GM21515 (cell line): ENCODE measurements at regions not wholly inside any gene's neighbourhood (a gene's known extent, or its start where the extent isn't known, plus 50 kb on each side); places are given as distances from the start of the nearest gene placed in this dataset.

Source experiments
- ATAC-seq: cut with Tn5 transposase; IDR thresholded peaks from one replicate; pipeline ENCODE4 v1.9.1; 2021; ENCODE audit not compliant: unreplicated experiment

DNA sequence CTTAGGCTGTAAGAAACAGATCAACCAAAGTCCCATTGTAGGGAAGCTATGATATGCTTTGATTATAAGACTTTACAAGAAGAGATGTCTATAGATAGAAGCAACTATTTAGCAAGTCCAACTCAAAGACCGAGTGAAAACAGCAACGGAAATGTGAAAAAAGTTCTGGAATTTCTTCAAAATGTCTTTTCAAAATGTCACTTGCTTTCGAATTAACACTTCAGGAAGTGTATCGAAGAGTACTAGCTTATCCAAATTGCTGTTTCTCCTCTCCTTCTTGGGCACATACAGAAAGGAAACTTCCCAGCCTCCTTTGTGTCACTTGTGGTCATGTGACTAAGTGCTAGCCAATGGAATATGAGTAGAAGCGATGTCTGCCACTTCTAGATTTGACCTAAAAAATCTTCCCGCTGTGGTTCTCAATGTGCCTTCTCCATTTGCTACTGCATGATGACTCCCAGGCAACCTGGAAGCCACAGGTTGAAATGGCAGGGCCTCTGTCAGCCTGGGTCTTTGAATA, 89.9 kb downstream of the TSEN15 start:
- no peak for ATAC-seq

DNA sequence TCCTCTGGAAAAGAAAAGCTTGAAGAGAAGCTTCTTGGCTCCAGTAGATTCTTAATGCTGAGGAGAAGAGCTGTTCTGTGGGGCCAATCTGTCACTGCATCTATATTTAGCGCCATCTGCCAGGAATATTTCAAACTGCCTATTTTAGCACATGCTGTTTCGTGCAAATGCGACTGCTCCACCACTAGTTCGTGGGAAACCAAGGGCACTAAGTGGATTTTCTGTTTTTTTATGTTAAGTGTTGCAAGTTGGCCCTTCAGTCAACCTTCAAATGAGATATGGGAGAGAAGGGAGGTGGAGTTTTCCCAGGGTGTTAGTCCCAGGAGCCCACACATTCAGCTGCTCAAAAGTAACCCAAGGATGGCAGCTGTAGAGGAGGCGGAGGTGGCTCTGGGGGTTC, 91.9 kb downstream of the TSEN15 start:
- no peak for ATAC-seq

DNA sequence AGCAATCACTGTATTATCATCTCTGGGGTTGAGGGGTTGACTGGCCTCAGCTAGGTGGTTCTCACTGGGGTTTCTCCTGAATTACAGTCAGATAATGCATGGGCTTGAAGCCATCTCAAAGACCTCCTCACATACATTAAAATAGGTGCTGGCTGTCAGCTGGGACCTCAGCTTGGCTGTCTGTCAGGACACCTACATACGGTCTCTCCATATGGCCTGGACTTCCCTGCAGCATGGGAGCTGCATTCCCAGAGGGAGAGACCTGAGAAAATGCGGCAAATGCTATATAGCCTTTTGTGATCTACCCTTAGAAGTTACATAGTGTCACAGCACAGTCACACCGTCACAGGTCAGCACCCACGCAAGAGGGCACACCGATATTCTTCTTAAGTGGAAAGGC, 93.6 kb downstream of the TSEN15 start:
- ATAC-seq, result no peak

DNA sequence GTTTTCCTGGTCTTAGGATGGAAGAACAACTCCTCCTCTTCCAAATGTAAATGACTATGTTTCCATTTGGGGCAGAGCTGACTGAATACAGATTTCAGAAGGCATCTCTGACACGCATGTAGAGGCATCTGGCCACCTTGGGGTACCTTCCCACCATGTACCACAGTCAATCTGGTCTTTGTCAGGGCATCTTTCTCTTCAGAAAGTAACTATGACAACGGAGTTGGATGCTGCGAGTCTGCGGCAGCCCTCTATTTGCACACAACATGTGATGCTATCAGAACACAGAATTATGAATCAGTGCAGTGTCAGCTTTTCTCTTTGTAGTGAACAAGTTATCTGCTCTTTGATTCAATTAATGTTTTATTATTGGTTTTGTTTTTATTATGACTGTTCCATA, 94.7 kb downstream of the TSEN15 start:
- no peak for ATAC-seq

DNA sequence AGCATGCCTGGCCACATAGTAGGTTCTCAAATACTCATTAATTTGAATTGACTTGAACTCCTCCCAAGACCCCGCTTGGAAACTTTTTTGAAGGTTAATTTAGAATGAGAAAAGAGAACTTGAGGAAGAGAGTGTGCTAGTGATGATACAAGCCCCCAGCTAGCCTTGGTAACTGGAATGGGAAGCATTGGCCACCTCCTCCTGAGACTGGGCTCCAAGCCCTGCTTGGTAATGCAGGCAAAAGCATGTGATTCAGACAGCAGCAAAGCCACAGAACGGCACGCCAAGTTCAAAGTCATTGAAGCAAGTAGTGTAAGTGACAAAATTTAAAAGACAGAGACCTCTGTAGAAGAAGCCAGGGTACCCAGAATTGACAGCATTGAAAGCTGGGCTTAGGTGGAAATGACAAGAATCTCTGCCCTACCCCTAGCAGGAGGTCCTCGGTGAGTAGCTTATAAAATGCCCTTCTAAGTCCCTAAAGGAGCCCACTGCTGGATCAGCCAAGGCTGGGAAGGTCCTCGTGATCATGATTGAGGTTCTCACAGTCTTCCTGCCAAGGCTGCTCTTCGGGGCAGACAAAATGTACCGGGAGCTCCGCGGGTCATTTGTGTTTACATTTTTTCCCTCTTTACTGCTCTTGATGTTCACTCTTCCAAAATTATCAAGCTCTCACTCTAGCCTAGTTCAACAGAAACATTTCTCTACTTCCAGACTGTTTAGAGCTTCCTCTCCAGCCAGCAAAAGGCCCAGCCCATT, 99.4 kb downstream of the TSEN15 start:
- no peak for ATAC-seq

DNA sequence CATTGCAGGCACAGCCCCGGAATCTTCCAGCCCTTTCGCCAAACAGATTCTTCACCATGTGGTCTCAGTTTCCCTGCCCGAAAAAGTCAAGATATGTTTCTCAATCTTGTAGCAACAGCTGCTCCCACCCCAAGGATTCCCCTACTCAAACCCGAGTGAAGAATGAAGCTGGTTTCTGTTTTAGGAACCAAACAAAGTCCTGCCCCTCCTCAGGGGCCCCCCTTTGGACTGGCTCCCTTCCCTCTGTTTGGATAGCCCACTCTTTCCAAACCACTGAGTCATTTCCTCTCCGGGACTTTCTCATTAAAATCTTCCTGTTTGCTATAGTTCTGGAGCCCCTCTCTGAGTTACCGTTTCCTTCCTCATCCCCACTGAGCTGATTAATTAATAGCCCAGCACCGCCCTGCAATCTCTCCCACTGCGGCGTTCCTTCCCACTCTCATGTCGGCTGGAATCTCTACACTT, 100.9 kb downstream of the TSEN15 start:
- no peak for ATAC-seq

DNA sequence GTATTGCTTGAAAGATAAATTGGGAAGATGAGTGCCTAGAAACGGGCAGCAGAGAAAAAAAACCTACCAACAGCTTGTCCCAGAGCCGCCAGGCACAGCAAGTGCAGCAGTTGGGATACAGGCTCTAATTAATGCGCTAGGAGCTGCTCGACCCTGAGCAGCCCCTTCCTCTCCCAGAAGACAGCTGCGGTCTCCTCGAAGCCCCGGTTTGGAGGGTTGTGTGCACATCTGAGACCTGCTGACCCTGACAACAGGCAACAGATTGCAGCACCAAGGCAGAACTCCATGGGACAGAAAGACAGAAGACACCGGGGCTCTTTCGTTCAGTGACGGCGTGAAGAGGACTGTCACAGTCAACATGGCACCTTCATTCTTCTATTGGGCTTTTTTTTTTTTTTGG, 101.4 kb downstream of the TSEN15 start:
- ATAC-seq, result no peak

DNA sequence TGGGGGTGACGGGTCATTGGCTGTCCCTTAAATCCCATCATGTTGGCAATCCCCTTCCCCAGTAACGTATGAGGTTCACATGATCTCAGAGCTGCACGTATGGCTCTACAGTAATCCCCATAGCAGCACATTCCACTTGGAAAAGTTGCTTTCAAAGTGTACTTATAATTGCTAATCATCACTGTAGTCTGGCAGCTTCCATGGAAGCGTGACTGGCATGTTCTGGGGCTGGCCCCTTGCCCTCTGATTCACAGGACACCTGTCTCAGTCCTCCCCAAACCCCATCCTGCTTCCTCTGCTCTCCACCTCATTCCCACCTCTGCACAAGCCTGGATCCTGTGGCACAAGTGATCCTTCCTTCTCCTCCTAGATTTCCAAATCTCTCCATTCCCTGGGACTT, 102.2 kb downstream of the TSEN15 start:
- no peak for ATAC-seq

DNA sequence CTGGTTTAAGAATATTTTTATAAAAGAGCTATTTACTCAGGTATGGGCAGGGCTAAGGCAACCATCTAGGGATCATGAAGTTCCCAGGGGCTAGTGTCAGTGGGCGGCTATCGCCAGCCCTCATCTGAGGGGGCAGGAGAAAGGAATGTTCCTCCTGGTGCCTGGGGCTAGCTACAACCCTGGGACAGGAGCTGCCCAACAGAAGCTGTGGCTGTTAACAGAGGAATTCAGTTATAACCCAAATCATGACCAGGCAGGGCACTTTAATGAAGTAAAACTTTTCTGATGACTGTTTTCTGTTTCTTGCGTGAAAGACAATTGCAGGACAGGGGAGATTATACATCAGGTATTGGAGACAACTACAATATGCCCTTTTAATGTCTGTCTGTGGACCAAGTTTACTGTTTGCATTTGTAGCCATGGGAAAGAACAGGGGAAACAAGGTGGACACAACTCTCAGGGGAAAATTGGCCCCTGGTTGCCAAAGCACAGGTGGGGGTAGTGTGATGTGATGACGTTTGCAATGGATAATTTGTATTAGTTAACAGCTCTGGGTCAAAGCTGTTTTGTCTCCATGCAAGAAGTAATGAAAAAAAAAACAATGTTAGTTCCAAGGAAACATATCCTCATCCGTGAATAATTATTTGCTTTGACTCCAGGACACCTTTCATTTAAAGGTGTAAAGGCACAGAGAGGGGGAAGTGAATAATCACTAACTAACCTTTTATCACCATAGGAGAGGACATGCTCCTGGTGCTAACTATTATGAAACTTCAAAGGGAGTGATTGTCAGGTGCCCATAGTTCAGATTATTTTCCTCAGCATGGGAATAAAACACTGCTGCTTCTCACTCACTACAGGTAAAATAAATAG, 105.2 kb downstream of the TSEN15 start:
- no peak for ATAC-seq

DNA sequence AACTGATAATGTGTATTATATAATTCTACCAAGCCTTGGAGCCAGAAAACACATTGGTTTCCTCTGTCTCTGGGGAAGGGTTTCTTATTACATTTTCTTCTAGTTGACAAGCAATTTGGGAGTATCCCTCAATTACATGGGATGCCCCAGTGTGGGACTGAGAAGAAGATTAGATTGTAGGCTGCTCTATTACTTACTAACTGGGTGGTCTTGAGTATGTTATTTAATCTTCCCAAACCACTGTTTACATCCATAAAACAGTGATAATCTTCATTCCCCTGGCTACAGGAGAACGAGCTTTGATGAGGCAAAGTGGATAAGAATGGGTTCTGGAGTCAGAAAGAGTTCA, 105.8 kb downstream of the TSEN15 start:
- no peak for ATAC-seq

DNA sequence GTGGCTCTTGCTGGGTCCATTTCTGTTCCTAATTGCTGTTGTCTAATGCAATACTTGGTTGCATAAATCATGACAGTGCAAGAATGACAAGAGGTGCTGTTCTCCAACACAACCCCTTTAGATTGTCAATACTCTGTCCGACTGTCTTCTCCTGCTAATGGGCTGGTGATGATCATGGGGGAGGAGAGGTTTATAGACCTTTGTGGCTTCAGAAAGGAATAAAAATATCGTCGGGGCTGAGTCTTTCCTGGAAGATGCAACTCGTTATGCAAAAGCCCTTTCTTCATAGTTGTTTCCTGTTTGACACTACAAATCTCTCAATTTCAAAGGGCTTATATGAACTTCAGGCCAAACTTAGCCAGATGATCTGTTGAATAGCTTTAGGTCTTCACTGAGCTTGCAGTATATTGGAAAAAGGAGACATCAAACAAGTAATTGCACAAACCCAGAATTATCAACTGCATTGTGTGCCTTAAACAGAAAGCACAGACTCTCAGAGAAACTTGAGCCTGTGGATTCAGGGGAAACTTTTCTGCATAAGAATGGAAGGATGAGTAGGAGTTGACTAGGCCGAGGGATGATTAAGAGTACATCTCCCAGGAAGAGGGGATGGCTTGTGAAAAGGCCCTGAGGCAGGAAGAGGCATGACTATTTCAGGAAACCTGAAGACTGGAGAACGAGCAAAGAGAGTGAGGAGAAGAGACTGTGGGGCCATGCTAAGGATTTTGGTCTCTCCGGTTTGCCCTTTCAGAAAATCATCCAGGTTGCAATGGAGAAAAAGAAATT, 107.6 kb downstream of the TSEN15 start:
- no peak for ATAC-seq

DNA sequence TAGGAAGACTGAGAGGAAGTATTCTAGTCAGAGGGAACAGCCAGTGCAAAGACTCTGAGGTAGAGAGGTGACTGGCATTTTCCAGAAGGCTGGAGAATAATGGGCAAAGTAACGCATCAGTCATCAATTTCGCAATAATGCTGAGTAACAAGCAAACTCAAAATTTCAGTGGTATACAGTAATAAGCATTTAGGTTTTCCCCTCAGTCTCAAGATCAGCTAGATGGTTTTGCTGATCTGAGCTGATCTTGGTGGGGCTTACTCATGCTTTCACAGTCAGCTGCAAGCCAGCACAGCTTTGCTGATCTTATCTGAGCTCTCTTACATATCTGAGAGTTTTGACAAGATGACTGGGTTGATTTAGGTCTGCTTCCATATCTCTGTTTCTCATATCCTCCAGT, 108.7 kb downstream of the TSEN15 start:
- ATAC-seq, result no peak

DNA sequence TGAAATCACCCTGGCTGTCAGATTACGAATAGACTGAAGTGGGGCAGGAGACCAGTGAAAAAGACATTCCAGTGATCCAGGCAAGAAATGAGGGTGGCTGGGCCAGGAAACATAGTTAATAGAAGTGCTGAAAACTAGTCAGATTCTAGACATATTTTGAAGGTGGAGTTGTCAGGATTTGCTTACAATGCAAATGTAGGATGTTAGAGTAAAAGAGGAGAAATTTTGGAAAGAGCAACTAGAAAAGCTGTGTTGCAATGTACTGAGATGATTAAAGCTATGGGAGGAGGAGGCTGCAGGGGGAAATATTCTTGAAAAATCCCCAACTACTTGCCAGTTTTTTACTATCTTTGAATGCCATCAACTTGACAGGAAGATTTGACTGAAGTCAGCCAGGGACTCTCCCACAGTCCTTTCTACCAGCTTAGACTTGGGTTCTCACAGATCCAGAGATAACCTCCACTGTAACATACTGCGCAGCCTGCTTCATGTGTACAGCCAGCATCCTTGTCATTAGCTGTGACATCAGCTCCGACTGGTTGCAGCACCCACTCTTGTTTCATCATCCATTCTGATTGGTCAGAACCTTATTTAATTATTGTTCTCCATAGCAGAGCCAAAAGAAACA, 109.7 kb downstream of the TSEN15 start:
- ATAC-seq, result no peak

DNA sequence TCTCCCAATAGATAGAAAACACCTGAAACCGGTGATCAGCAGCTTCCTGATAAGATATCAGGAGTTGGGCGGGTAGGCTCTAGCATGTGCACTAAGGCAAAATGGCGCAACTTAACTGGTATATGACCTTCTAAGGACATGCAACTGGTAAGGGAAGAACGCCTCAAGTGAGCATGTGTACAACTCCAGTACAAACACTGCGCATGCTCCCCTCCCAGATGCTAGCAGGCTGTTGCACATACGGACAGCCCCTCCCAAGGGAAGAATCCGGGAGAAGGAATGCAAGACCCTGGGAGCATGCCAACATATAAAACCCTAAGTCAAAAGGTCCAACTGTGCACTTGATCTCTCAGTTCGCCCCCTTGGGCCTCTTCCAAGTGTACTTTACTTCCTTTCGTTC, 110.8 kb downstream of the TSEN15 start:
- ATAC-seq, result no peak

DNA sequence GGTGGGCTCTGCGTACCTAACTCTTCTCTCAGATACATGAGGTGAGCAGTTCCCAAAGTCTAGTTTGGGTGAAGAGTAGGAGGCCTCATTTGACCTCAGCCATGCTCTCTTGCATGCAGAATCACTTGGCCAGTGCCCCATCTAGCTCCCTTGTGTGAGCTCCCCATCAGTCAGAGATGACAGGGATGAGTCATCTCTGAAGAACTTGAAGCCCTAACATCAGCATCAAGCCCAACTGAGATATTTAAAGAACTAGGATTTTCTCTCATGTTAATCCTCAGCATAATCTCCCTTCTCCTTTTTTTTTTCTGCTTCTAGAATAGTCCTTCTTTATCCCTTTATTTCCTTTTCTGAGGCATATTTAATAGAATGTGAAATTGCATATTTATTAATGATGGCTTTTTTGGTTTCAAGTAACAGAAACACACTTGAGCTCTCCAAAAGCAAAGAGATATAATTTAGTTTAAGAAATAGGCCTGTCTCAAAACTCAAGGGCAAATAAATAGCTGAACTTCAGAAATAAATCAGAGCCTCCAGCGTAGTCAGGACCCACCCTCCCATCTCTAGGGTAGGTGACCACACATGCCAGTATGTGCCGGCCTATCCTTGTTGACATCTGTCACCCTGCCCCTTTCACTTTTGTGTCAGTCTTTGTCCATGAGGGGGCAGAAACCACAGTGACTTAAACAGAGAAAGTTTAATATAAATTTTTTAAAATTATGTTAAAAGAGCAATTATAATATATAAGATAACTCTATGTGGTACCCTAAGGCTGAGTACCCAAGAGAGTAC, 112.3 kb downstream of the TSEN15 start:
- ATAC-seq, result peak; percentile 87

DNA sequence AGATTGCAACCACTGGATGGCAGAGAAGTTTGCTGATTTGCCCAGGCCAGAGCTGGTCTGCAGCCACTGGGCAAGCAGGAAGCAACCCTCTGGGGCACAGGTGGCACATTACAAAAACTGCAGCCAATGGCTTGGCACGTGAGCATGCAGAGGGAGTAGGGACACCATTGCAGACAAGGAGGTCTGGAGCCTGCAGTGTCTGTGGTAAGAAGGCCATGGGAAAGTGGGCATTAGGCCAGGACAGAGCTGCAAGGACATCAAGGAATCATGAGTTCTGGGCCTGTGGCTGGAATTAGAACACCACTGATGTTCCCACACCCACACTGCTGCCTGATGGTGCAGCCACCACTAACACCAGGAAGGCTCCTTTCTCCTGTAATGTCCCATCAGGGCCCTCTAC, 113.0 kb downstream of the TSEN15 start:
- no peak for ATAC-seq

DNA sequence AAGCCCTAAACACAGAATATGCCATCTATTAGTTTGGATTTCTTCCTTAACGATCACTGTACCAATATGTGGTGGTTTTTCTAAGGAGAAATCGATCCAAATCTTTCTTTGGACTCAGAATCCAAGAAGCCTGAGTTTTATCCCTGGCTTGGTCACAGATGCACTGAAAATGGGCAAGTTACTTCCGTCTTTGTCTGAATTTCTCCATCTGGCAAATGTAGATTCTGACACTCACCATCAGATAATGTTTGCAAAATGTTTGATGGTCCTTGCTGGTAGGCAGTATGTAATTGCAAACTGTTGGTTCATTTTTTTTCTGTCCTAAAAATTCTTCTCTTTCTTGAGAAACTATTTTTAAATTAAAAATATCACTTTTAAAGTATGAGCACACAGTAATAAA, 115.0 kb downstream of the TSEN15 start:
- ATAC-seq, result no peak

DNA sequence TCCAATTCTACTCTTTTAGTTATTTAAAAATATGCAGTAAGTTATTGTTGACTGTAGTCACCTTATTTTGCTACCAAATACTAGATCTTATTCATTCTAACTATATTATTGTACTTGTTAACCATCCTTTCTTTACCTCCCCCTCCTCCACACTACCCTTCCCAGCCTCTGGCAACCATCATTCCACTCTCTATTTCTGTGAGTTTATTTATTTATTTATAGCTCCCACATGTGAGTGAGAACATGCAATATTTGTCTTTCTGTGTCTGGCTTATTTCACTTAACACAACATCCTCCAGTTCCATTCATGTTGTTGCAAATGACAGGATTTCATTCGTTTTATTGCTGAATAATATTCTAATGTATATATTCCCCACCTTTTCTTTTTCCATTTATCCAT, 115.8 kb downstream of the TSEN15 start:
- no peak for ATAC-seq

DNA sequence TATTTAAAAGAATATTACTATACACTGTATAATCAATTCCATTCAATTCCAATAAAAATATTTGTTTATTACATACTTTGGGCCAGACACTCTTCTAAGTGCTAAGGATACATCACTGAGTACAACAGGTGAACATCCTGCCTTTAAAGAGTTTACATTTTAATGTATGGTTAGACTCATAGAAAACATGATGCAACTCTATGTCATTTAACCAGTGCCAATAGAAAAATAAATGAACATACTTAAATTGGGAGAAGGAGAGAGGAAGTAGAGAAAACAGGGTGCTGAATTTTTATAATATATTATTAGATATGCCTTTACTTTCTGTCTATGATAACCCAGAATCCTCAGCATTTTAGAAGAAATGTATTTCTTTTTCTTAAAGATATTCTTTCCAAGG, 119.2 kb downstream of the TSEN15 start:
- ATAC-seq, result no peak

DNA sequence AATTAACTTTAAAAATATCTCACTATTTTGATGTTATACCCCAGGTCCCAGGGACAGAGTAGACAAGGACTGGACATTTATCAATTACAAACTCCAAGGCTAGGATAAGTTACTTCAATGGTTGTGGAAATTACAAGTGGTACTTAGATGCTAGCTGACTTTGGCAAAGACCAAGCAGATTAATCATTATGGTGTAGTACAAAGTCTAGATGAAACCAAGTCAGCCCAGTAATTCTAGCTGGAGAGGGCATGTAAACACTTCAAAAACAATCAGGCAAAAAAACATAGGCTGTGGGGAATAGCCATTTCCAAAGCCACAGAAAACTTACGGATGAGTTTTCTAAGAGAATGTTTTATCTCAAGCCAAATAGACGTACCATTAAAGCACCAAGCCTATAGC, 124.5 kb downstream of the TSEN15 start:
- ATAC-seq, result no peak
